ENCODE measurements at regions not wholly inside any gene's neighbourhood (a gene's known extent, or its start where the extent isn't known, plus 50 kb on each side); places are given as distances from the start of the nearest gene placed in this dataset.

GRCh38 chr7:156064971-156065386 is 252.7 kb upstream of the SHH start:
- intact Hi-C loops (cut with micrococcal nuclease; ENCODE audit: unreplicated experiment), result no loop called here
- H3K27me3 ChIP-seq (ENCODE audit: control insufficient read depth, insufficient read depth, low read length), result no peaks in the 10 kb centered on the region
- ChIA-PET POLR2A (interaction anchor here (0.6 kb wide), 1 partner anchor 31 kb away, joined by 4 read pairs; no protein-coding TSS in a partner anchor), CTCF (no interaction called here)
- peak; percentile 82 for ATAC-seq
- H3K36me3 ChIP-seq (ENCODE audit: control insufficient read depth, insufficient read depth, low read length), result no peaks in the 10 kb centered on the region
- H3K27ac ChIP-seq (ENCODE audit: low read length), result peak overlapping the region; percentile 45
- H3K9me3 ChIP-seq (ENCODE audit: control insufficient read depth, insufficient read depth, low read depth, low read length), result no peaks in the 10 kb centered on the region
- in situ Hi-C loops (cut with HindIII; ENCODE audit: low pct_unique_long_range_greater_than_20kb, low sequenced_read_pairs), result no loop called here
- TF ChIP-seq CTCF (IDR thresholded peaks at IDR 0.05), result no peak
- TF ChIP-seq TCF7L2 (IDR thresholded peaks at IDR 0.05; ENCODE audit: low read depth, low read length), result peak; percentile 60; the same call in 1 of the 2 replicates
- peaks cover 7% of the 10 kb centered on the region; the same call in 1 of the 2 replicates for H3K4me1 ChIP-seq (ENCODE audit: control insufficient read depth, insufficient read depth, low read length)
- BruUV-seq (replicated peaks), result no TSS peak
- peak overlapping the region in 1 of 2 experiments; percentile 4; a peak in 1 of 4 replicates for H3K4me3 ChIP-seq (ENCODE audit: low read depth in 2 of 2, low read length in 2 of 2)
- peak; percentile 48 for DNase-seq (ENCODE audit: low read depth, low spot score)

GRCh38 chr7:156063241-156063810 is 251.1 kb upstream of the SHH start:
- intact Hi-C loops (cut with micrococcal nuclease; ENCODE audit: unreplicated experiment) (no loop called here), in situ Hi-C loops (cut with HindIII; ENCODE audit: low pct_unique_long_range_greater_than_20kb, low sequenced_read_pairs) (no loop called here)
- Histone ChIP-seq H3K4me3 (ENCODE audit: low read depth in 2 of 2, low read length in 2 of 2) (no peak overlapping the region), H3K36me3 (ENCODE audit: control insufficient read depth, insufficient read depth, low read length) (no peaks in the 10 kb centered on the region), H3K27ac (ENCODE audit: low read length) (no peak overlapping the region), H3K9me3 (ENCODE audit: control insufficient read depth, insufficient read depth, low read depth, low read length) (no peaks in the 10 kb centered on the region), H3K27me3 (ENCODE audit: control insufficient read depth, insufficient read depth, low read length) (no peaks in the 10 kb centered on the region), H3K4me1 (ENCODE audit: control insufficient read depth, insufficient read depth, low read length) (peaks cover 7% of the 10 kb centered on the region; the same call in 1 of the 2 replicates)
- POLR2A ChIA-PET, result no interaction called here
- CTCF ChIA-PET, result no interaction called here
- TF ChIP-seq CTCF (IDR thresholded peaks at IDR 0.05), result no peak
- TF ChIP-seq REST (IDR thresholded peaks at IDR 0.05; ENCODE audit: insufficient read depth in 1 of 2, low read depth in 2 of 2, low read length in 1 of 2), result no peak
- no peak for TF ChIP-seq POLR2AphosphoS5 (IDR thresholded peaks at IDR 0.05; ENCODE audit: low read depth, low read length)
- no peak for TF ChIP-seq TCF7L2 (IDR thresholded peaks at IDR 0.05; ENCODE audit: low read depth, low read length)
- no peak for TF ChIP-seq SIN3A (IDR thresholded peaks at IDR 0.05; ENCODE audit: borderline replicate concordance, insufficient read depth, low read depth, low read length)
- BruUV-seq (replicated peaks), result no TSS peak
- DNase-seq (ENCODE audit: low read depth, low spot score) (no peak), ATAC-seq (no peak)

Data from Panc1 (cell line).